OCI-LY1 (cell line): ENCODE measurements at regions not wholly inside any gene's neighbourhood (a gene's known extent, or its start where the extent isn't known, plus 50 kb on each side); places are given as distances from the start of the nearest gene placed in this dataset.

ENCODE experiments used
- H2AFZ ChIP-seq: fragments of 200-600 bp; sonication (generic), shearing (Covaris generic); 2 replicates; pipeline ENCODE4 v1.6.0; 2014; ENCODE audit warnings: antibody characterized with exemption, mild to moderate bottlenecking, low read length
- H3F3A ChIP-seq: fragments of 200-600 bp; sonication (generic), shearing (Covaris generic); 2 replicates; pipeline ENCODE4 v1.6.0; 2014; ENCODE audit warnings: mild to moderate bottlenecking, antibody characterized with exemption, low read length, moderate library complexity; ENCODE audit not compliant: insufficient read depth
- H3K27ac ChIP-seq: fragments of 200-600 bp; sonication (generic); 2 replicates; pipeline ENCODE4 v1.5.1; 2014; ENCODE audit warnings: low read length, mixed run types, mild to moderate bottlenecking, low read depth; ENCODE audit not compliant: poor library complexity, severe bottlenecking
- H3K27me3 ChIP-seq: fragments of 200-600 bp; sonication (generic); 2 replicates; pipeline ENCODE4 v1.6.0; 2014; ENCODE audit warnings: antibody characterized with exemption, mild to moderate bottlenecking, low read length, moderate library complexity; ENCODE audit not compliant: insufficient read depth
- H3K36me3 ChIP-seq: fragments of 200-600 bp; sonication (generic); 2 replicates; pipeline ENCODE4 v1.6.1; 2014; ENCODE audit warnings: mild to moderate bottlenecking, antibody characterized with exemption, low read length, moderate library complexity, mixed read lengths; ENCODE audit not compliant: insufficient read depth
- H3K4me1 ChIP-seq: fragments of 200-600 bp; sonication (generic); 2 replicates; pipeline ENCODE4 v1.5.1; 2014; ENCODE audit warnings: mild to moderate bottlenecking, low read length, moderate library complexity; ENCODE audit not compliant: insufficient read depth, severe bottlenecking
- H3K4me2 ChIP-seq: fragments of 200-600 bp; sonication (generic), shearing (Covaris generic); 2 replicates; pipeline ENCODE4 v1.6.1; 2014; ENCODE audit warnings: low read length
- H3K4me3 ChIP-seq: fragments of 200-600 bp; sonication (generic); 2 replicates; pipeline ENCODE4 v1.5.1; 2014; ENCODE audit warnings: low read length, low read depth, mild to moderate bottlenecking, mixed read lengths; ENCODE audit not compliant: poor library complexity, severe bottlenecking
- H3K79me2 ChIP-seq: fragments of 200-600 bp; shearing (Covaris generic); 2 replicates; pipeline ENCODE4 v1.6.1; 2016; ENCODE audit warnings: mixed run types, low read length, mixed read lengths; ENCODE audit not compliant: insufficient read depth
- H3K9ac ChIP-seq: fragments of 200-600 bp; sonication (generic), shearing (Covaris generic); 2 replicates; pipeline ENCODE4 v1.6.1; 2014; ENCODE audit warnings: mild to moderate bottlenecking, low read length, mixed read lengths
- H3K9me2 ChIP-seq: fragments of 200-600 bp; sonication (generic), shearing (Covaris generic); 2 replicates; pipeline ENCODE4 v1.6.1; 2014; ENCODE audit warnings: low read depth, mild to moderate bottlenecking, low read length, mixed read lengths
- H3K9me3 ChIP-seq: fragments of 200-600 bp; shearing (Covaris generic); 2 replicates; pipeline ENCODE4 v1.6.1; 2014; ENCODE audit warnings: low read length, mixed read lengths
- H4K20me1 ChIP-seq: fragments of 200-600 bp; sonication (generic), shearing (Covaris generic); 2 replicates; pipeline ENCODE4 v1.6.0; 2016; ENCODE audit warnings: mild to moderate bottlenecking, low read length; ENCODE audit not compliant: insufficient read depth
- CTCF ChIP-seq: fragments of 200-600 bp; sonication (generic), shearing (Covaris generic); IDR thresholded peaks from 2 replicates; pipeline ENCODE4 v1.5.1; 2017; ENCODE audit warnings: mild to moderate bottlenecking, antibody characterized with exemption, low read length, moderate library complexity, mixed read lengths
- EZH2 ChIP-seq: fragments of 200-600 bp; sonication (generic), shearing (Covaris generic); IDR thresholded peaks from 2 replicates; pipeline ENCODE4 v1.8.0; 2017; ENCODE audit warnings: borderline replicate concordance, mixed run types, mild to moderate bottlenecking, antibody characterized with exemption, low read length, moderate library complexity, mixed read lengths

- H3K79me2 ChIP-seq = no peaks in the 10 kb centered on the region
These were observed 160.4 kb downstream of the CPEB2 start for GRCh38 chr4:15162465-15163283.

GRCh38 chr4:15163284-15163645 lies 161.0 kb downstream of the CPEB2 start:
- Histone ChIP-seq H3K27ac (no peak overlapping the region), H2AFZ (no peak overlapping the region)
- TF ChIP-seq EZH2 (no peak), CTCF (no peak)

More at GRCh38 chr4:15162465-15163283, 160.4 kb downstream of the CPEB2 start:
- Histone ChIP-seq H2AFZ (no peak overlapping the region), H3K36me3 (no peaks in the 10 kb centered on the region), H3K27ac (no peak overlapping the region), H3K9me3 (no peaks in the 10 kb centered on the region), H3K4me3 (no peak overlapping the region), H3F3A (no peaks in the 10 kb centered on the region), H3K9me2 (no peaks in the 10 kb centered on the region), H3K27me3 (no peaks in the 10 kb centered on the region), H3K4me2 (no peak overlapping the region), H3K9ac (no peak overlapping the region), H3K4me1 (no peaks in the 10 kb centered on the region), H4K20me1 (no peaks in the 10 kb centered on the region)
- TF ChIP-seq CTCF (no peak), EZH2 (no peak)

GRCh38 chr4:15164571-15164970 lies 162.3 kb downstream of the CPEB2 start:
- no peak overlapping the region for H3K27ac ChIP-seq
- H3K4me3 ChIP-seq = no peak overlapping the region
- no peaks in the 10 kb centered on the region for H3K4me1 ChIP-seq
- no peaks in the 10 kb centered on the region for H3F3A ChIP-seq
- H3K9ac ChIP-seq = no peak overlapping the region
- no peaks in the 10 kb centered on the region for H3K79me2 ChIP-seq
- H4K20me1 ChIP-seq = no peaks in the 10 kb centered on the region
- no peak overlapping the region for H2AFZ ChIP-seq
- TF ChIP-seq EZH2 (no peak), CTCF (no peak)
- no peaks in the 10 kb centered on the region for H3K27me3 ChIP-seq
- H3K36me3 ChIP-seq = no peaks in the 10 kb centered on the region
- no peak overlapping the region for H3K4me2 ChIP-seq
- no peaks in the 10 kb centered on the region for H3K9me2 ChIP-seq
- H3K9me3 ChIP-seq = no peaks in the 10 kb centered on the region

More at GRCh38 chr4:15163284-15163645, 161.0 kb downstream of the CPEB2 start:
- H3K27me3 ChIP-seq = no peaks in the 10 kb centered on the region
- H3K9ac ChIP-seq = no peak overlapping the region
- H3K9me3 ChIP-seq = no peaks in the 10 kb centered on the region
- H3K4me2 ChIP-seq = no peak overlapping the region
- no peaks in the 10 kb centered on the region for H4K20me1 ChIP-seq
- no peaks in the 10 kb centered on the region for H3K4me1 ChIP-seq
- H3K4me3 ChIP-seq = no peak overlapping the region
- no peaks in the 10 kb centered on the region for H3K9me2 ChIP-seq
- no peaks in the 10 kb centered on the region for H3K79me2 ChIP-seq
- H3F3A ChIP-seq = no peaks in the 10 kb centered on the region
- no peaks in the 10 kb centered on the region for H3K36me3 ChIP-seq
